K562 (cell line): ENCODE measurements at regions not wholly inside any gene's neighbourhood (a gene's known extent, or its start where the extent isn't known, plus 50 kb on each side); places are given as distances from the start of the nearest gene placed in this dataset.

Experiments used
- JUND ChIP-seq, 2 experiments: IDR thresholded peaks; 2 replicates in 1 of 2; 3 replicates in 1 of 2; pipeline ENCODE4 v1.6.1; 2011; ENCODE audit warnings: borderline replicate concordance in 2 of 2, low read depth in 2 of 2, low read length in 2 of 2, improper control_type of control experiment in 1 of 2, missing biosample characterization in 1 of 2, missing genetic modification characterization in 1 of 2, missing genetic modification reagents in 1 of 2
- KDM1A ChIP-seq, 2 experiments: fragments of 450-650 bp; IDR thresholded peaks; 2 replicates each; pipeline ENCODE4 v1.6.1; 2016; ENCODE audit warnings: mild to moderate bottlenecking in 2 of 2
- POLR2AphosphoS2 ChIP-seq: IDR thresholded peaks from 2 replicates; pipeline ENCODE4 v1.6.1; 2012; ENCODE audit warnings: low read length, improper control_type of control experiment
- RFX5 ChIP-seq: IDR thresholded peaks from 2 replicates; pipeline ENCODE4 v1.6.1; 2011; ENCODE audit warnings: low read depth, mild to moderate bottlenecking, improper control_type of control experiment, low read length
- ZEB2 ChIP-seq: fragments of 450-650 bp; IDR thresholded peaks from 2 replicates; pipeline ENCODE4 v1.6.1; 2016
- ZNF75A ChIP-seq: fragments of 450-650 bp; formaldehyde crosslinking; IDR thresholded peaks from 2 replicates; pipeline ENCODE4 v1.4.0; 2020; ENCODE audit warnings: mild to moderate bottlenecking
- TF ChIP-seq, protein P1 (sequence below): fragments of 200-800 bp; sonication (Bioruptor generic); IDR thresholded peaks from 2 replicates; pipeline ENCODE4 v1.6.1; 2017; ENCODE audit warnings: missing genetic modification characterization, missing compliant biosample characterization
- TF ChIP-seq, protein P2 (sequence below), 3 experiments: IDR thresholded peaks in 2 of 3; conservative IDR thresholded peaks in 1 of 3; 2 replicates each; pipeline ENCODE4 v1.5.1; 2011 to 2012; ENCODE audit warnings: low read length in 3 of 3, mild to moderate bottlenecking in 3 of 3, control low read depth in 2 of 3, improper control_type of control experiment in 1 of 3, inconsistent platforms in 1 of 3, low read depth in 1 of 3, mixed read lengths in 1 of 3, moderate library complexity in 1 of 3; ENCODE audit not compliant: insufficient read depth in 2 of 3

DNA sequence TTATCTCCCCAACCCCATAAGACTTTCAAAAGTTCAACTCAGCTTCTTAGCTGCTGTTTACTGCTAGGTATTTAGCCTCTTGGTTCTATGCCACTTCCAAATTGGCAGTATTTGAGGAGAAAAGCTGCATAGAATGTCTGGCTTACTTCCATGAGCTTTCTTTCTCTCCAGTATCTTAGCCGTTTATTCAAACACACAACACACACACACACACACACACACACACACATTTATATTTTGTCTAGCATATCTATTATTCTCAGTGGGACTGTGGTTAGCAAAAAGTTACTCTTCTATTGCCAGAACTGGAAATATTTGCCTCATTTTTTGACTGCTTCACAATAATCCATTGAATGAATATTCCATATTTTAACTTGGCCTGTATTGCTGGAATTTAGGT is 634.2 kb upstream of the IMPG1 start:
- TF ChIP-seq, protein P1, sequence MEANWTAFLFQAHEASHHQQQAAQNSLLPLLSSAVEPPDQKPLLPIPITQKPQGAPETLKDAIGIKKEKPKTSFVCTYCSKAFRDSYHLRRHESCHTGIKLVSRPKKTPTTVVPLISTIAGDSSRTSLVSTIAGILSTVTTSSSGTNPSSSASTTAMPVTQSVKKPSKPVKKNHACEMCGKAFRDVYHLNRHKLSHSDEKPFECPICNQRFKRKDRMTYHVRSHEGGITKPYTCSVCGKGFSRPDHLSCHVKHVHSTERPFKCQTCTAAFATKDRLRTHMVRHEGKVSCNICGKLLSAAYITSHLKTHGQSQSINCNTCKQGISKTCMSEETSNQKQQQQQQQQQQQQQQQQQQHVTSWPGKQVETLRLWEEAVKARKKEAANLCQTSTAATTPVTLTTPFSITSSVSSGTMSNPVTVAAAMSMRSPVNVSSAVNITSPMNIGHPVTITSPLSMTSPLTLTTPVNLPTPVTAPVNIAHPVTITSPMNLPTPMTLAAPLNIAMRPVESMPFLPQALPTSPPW: no peak
- TF ChIP-seq RFX5 (no peak), POLR2AphosphoS2 (no peak), JUND (IDR thresholded peaks at IDR 0.05; ENCODE audit: borderline replicate concordance, low read depth, low read length) (no peak), JUND (tag; IDR thresholded peaks at IDR 0.05; ENCODE audit: borderline replicate concordance, low read depth, low read length) (no peak), ZEB2 (no peak), KDM1A (IDR thresholded peaks at IDR 0.05) (no peak), ZNF75A (no peak)
- TF ChIP-seq, protein P2, sequence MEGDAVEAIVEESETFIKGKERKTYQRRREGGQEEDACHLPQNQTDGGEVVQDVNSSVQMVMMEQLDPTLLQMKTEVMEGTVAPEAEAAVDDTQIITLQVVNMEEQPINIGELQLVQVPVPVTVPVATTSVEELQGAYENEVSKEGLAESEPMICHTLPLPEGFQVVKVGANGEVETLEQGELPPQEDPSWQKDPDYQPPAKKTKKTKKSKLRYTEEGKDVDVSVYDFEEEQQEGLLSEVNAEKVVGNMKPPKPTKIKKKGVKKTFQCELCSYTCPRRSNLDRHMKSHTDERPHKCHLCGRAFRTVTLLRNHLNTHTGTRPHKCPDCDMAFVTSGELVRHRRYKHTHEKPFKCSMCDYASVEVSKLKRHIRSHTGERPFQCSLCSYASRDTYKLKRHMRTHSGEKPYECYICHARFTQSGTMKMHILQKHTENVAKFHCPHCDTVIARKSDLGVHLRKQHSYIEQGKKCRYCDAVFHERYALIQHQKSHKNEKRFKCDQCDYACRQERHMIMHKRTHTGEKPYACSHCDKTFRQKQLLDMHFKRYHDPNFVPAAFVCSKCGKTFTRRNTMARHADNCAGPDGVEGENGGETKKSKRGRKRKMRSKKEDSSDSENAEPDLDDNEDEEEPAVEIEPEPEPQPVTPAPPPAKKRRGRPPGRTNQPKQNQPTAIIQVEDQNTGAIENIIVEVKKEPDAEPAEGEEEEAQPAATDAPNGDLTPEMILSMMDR (IDR thresholded peaks at IDR 0.05 in 2 of 3, conservative IDR thresholded peaks at IDR 0.05 in 1 of 3; ENCODE audit: insufficient read depth in 2 of 3, low read depth in 1 of 3, low read length in 3 of 3): no peak
